CD4-positive, CD25-positive, alpha-beta regulatory T cell (primary cell): ENCODE measurements at regions not wholly inside any gene's neighbourhood (a gene's known extent, or its start where the extent isn't known, plus 50 kb on each side); places are given as distances from the start of the nearest gene placed in this dataset.

Source experiments
- ATAC-seq, 2 donors: fragments of 150-1000 bp; cut with Tn5 transposase; one replicate each; pipeline ENCODE4 v1.10.0; 2021; ENCODE audit warnings: low read depth in 2 of 2, moderate number of reproducible peaks in 2 of 2, moderate library complexity in 1 of 2
- DNase-seq, 3 donors: peaks; one replicate each; pipeline versions ENCODE4 v3.0.0 to v3.0.0-alpha.2; 2012 to 2022; ENCODE audit warnings: mixed read lengths in 1 of 3
- H3K27ac ChIP-seq: one replicate; pipeline ENCODE4 v1.7.0; 2013; ENCODE audit warnings: mild to moderate bottlenecking, low read length; ENCODE audit not compliant: insufficient read depth, poor library complexity, severe bottlenecking
- H3K27me3 ChIP-seq: one replicate; pipeline ENCODE4 v1.7.0; 2013; ENCODE audit warnings: low read length; ENCODE audit not compliant: control insufficient read depth, insufficient read depth
- H3K36me3 ChIP-seq: one replicate; pipeline ENCODE4 v1.7.0; 2013; ENCODE audit warnings: mild to moderate bottlenecking, low read length, moderate library complexity; ENCODE audit not compliant: control insufficient read depth, insufficient read depth
- H3K4me1 ChIP-seq: 2 replicates; pipeline ENCODE4 v1.7.0; 2013; ENCODE audit warnings: mild to moderate bottlenecking, low read length; ENCODE audit not compliant: insufficient read depth, control insufficient read depth, poor library complexity, severe bottlenecking
- H3K4me3 ChIP-seq: one replicate; pipeline ENCODE4 v1.7.0; 2013; ENCODE audit warnings: low read depth, mild to moderate bottlenecking, low read length, moderate library complexity
- H3K9me3 ChIP-seq, 2 experiments: 1 replicate in 1 of 2; 2 replicates in 1 of 2; pipeline ENCODE4 v1.7.0; 2013; ENCODE audit warnings: low read length in 2 of 2, mild to moderate bottlenecking in 1 of 2, moderate library complexity in 1 of 2; ENCODE audit not compliant: control insufficient read depth in 2 of 2
- H3K27ac Mint-ChIP-seq, 3 donors: one replicate each; pipeline ENCODE4 v1.8.0; 2020 to 2022; ENCODE audit warnings: mild to moderate bottlenecking in 3 of 3, mixed read lengths in 3 of 3, moderate library complexity in 2 of 3
- H3K27me3 Mint-ChIP-seq: one replicate; pipeline ENCODE4 v1.8.0; 2022; ENCODE audit warnings: mild to moderate bottlenecking, mixed read lengths
- H3K36me3 Mint-ChIP-seq: one replicate; pipeline ENCODE4 v1.8.0; 2020; ENCODE audit warnings: mixed read lengths
- H3K4me1 Mint-ChIP-seq, 4 donors: one replicate each; pipeline ENCODE4 v1.8.0; 2020 to 2022; ENCODE audit warnings: mixed read lengths in 4 of 4, mild to moderate bottlenecking in 1 of 4
- H3K4me3 Mint-ChIP-seq, 4 donors: one replicate each; pipeline ENCODE4 v1.8.0; 2020 to 2022; ENCODE audit warnings: mild to moderate bottlenecking in 4 of 4, mixed read lengths in 4 of 4, moderate library complexity in 3 of 4
- H3K9me3 Mint-ChIP-seq, 7 donors: one replicate each; pipeline ENCODE4 v1.8.0; 2020 to 2022; ENCODE audit warnings: mixed read lengths in 7 of 7, mild to moderate bottlenecking in 3 of 7, moderate library complexity in 2 of 7

- Mint-ChIP-seq H3K4me1 (no peaks in the 10 kb centered on the region), H3K27me3 (no peaks in the 10 kb centered on the region), H3K36me3 (no peaks in the 10 kb centered on the region), H3K27ac (no peak overlapping the region), H3K9me3 (peaks cover 0 to 7% (median 3%) of the 10 kb centered on the region in 7 donors), H3K4me3 (no peak overlapping the region)
- H3K27me3 ChIP-seq, result no peaks in the 10 kb centered on the region
- H3K36me3 ChIP-seq, result no peaks in the 10 kb centered on the region
- no peaks in the 10 kb centered on the region for H3K9me3 ChIP-seq
- H3K4me1 ChIP-seq, result no peaks in the 10 kb centered on the region
- ATAC-seq (no peak), DNase-seq (no peak)
- no peak overlapping the region for H3K4me3 ChIP-seq
- H3K27ac ChIP-seq, result no peak overlapping the region
Observed at GRCh38 chr1:57704811-57705210, 281.0 kb upstream of the DAB1 start.

- no peak overlapping the region for H3K27ac ChIP-seq
- no peaks in the 10 kb centered on the region for H3K4me1 ChIP-seq
- Mint-ChIP-seq H3K4me1 (no peaks in the 10 kb centered on the region), H3K36me3 (no peaks in the 10 kb centered on the region), H3K4me3 (no peak overlapping the region), H3K27me3 (no peaks in the 10 kb centered on the region), H3K9me3 (peaks cover 1 to 8% (median 2%) of the 10 kb centered on the region in 7 donors), H3K27ac (no peak overlapping the region)
- no peak overlapping the region for H3K4me3 ChIP-seq
- no peaks in the 10 kb centered on the region for H3K36me3 ChIP-seq
- DNase-seq, result no peak
- H3K9me3 ChIP-seq, result no peaks in the 10 kb centered on the region
- ATAC-seq, result no peak
- H3K27me3 ChIP-seq, result no peaks in the 10 kb centered on the region
Observed at GRCh38 chr1:57704231-57704630, 280.4 kb upstream of the DAB1 start.

- Histone ChIP-seq H3K27ac (no peak overlapping the region), H3K4me3 (no peak overlapping the region), H3K27me3 (no peaks in the 10 kb centered on the region), H3K36me3 (no peaks in the 10 kb centered on the region), H3K4me1 (no peaks in the 10 kb centered on the region), H3K9me3 (no peaks in the 10 kb centered on the region)
- H3K4me1 Mint-ChIP-seq, result no peaks in the 10 kb centered on the region
- no peak for ATAC-seq
- H3K36me3 Mint-ChIP-seq, result no peaks in the 10 kb centered on the region
- no peak overlapping the region for H3K27ac Mint-ChIP-seq
- H3K4me3 Mint-ChIP-seq, result no peak overlapping the region
- peaks cover 3 to 19% (median 10%) of the 10 kb centered on the region in 7 donors for H3K9me3 Mint-ChIP-seq
- no peaks in the 10 kb centered on the region for H3K27me3 Mint-ChIP-seq
- DNase-seq, result no peak
Observed at GRCh38 chr1:57696904-57697303, 273.0 kb upstream of the DAB1 start.

GRCh38 chr1:57696043-57696442 lies 272.2 kb upstream of the DAB1 start:
- Histone ChIP-seq H3K4me1 (no peaks in the 10 kb centered on the region), H3K4me3 (no peak overlapping the region), H3K9me3 (no peaks in the 10 kb centered on the region), H3K36me3 (no peaks in the 10 kb centered on the region), H3K27ac (no peak overlapping the region), H3K27me3 (no peaks in the 10 kb centered on the region)
- peaks cover 3 to 19% (median 8%) of the 10 kb centered on the region in 7 donors for H3K9me3 Mint-ChIP-seq
- H3K36me3 Mint-ChIP-seq, result no peaks in the 10 kb centered on the region
- H3K27me3 Mint-ChIP-seq, result no peaks in the 10 kb centered on the region
- no peak for ATAC-seq
- H3K4me1 Mint-ChIP-seq, result no peaks in the 10 kb centered on the region
- H3K27ac Mint-ChIP-seq, result no peak overlapping the region
- H3K4me3 Mint-ChIP-seq, result no peak overlapping the region
- no peak for DNase-seq

- no peak overlapping the region for H3K27ac Mint-ChIP-seq
- H3K9me3 Mint-ChIP-seq, result peaks cover 3 to 29% (median 13%) of the 10 kb centered on the region in 7 donors
- H3K27me3 Mint-ChIP-seq, result no peaks in the 10 kb centered on the region
- no peak overlapping the region for H3K4me3 ChIP-seq
- peaks cover 0 to 3% of the 10 kb centered on the region in 2 experiments for H3K9me3 ChIP-seq
- no peak overlapping the region for H3K4me3 Mint-ChIP-seq
- no peaks in the 10 kb centered on the region for H3K36me3 Mint-ChIP-seq
- H3K27ac ChIP-seq, result no peak overlapping the region
- no peaks in the 10 kb centered on the region for H3K36me3 ChIP-seq
- ATAC-seq (no peak), DNase-seq (no peak)
- H3K27me3 ChIP-seq, result no peaks in the 10 kb centered on the region
- H3K4me1 Mint-ChIP-seq, result no peaks in the 10 kb centered on the region
- H3K4me1 ChIP-seq, result no peaks in the 10 kb centered on the region
Observed at GRCh38 chr1:57686306-57686705, 262.4 kb upstream of the DAB1 start.

- peaks cover 2 to 21% (median 9%) of the 10 kb centered on the region in 7 donors for H3K9me3 Mint-ChIP-seq
Observed at GRCh38 chr1:57683037-57683942, 259.4 kb upstream of the DAB1 start.

GRCh38 chr1:57678138-57678537 lies 254.3 kb upstream of the DAB1 start:
- Mint-ChIP-seq H3K27me3 (no peaks in the 10 kb centered on the region), H3K27ac (no peak overlapping the region), H3K36me3 (no peaks in the 10 kb centered on the region), H3K4me1 (no peaks in the 10 kb centered on the region), H3K4me3 (no peak overlapping the region), H3K9me3 (peaks cover 0 to 5% (median 1%) of the 10 kb centered on the region in 7 donors)
- H3K9me3 ChIP-seq, result no peaks in the 10 kb centered on the region
- no peaks in the 10 kb centered on the region for H3K4me1 ChIP-seq
- ATAC-seq (no peak), DNase-seq (no peak)
- H3K27ac ChIP-seq, result no peak overlapping the region
- no peak overlapping the region for H3K4me3 ChIP-seq
- no peaks in the 10 kb centered on the region for H3K36me3 ChIP-seq
- H3K27me3 ChIP-seq, result no peaks in the 10 kb centered on the region

More at GRCh38 chr1:57683037-57683942, 259.4 kb upstream of the DAB1 start:
- no peak overlapping the region for H3K27ac ChIP-seq
- H3K4me1 Mint-ChIP-seq, result no peaks in the 10 kb centered on the region
- DNase-seq (no peak), ATAC-seq (no peak)
- H3K36me3 ChIP-seq, result no peaks in the 10 kb centered on the region
- no peaks in the 10 kb centered on the region for H3K27me3 Mint-ChIP-seq
- no peak overlapping the region for H3K4me3 ChIP-seq
- H3K9me3 ChIP-seq, result no peaks in the 10 kb centered on the region
- no peaks in the 10 kb centered on the region for H3K4me1 ChIP-seq
- no peak overlapping the region for H3K27ac Mint-ChIP-seq
- H3K36me3 Mint-ChIP-seq, result no peaks in the 10 kb centered on the region
- no peaks in the 10 kb centered on the region for H3K27me3 ChIP-seq
- no peak overlapping the region for H3K4me3 Mint-ChIP-seq

- Histone ChIP-seq H3K27me3 (no peaks in the 10 kb centered on the region), H3K27ac (no peak overlapping the region)
Observed at GRCh38 chr1:57675776-57676175, 251.9 kb upstream of the DAB1 start.

More at GRCh38 chr1:57675776-57676175, 251.9 kb upstream of the DAB1 start:
- Mint-ChIP-seq H3K27me3 (no peaks in the 10 kb centered on the region), H3K9me3 (peaks cover 0 to 8% (median 1%) of the 10 kb centered on the region in 7 donors), H3K4me3 (no peak overlapping the region), H3K4me1 (no peaks in the 10 kb centered on the region), H3K27ac (no peak overlapping the region), H3K36me3 (no peaks in the 10 kb centered on the region)
- no peak for DNase-seq
- H3K9me3 ChIP-seq, result no peaks in the 10 kb centered on the region
- no peak for ATAC-seq
- no peaks in the 10 kb centered on the region for H3K4me1 ChIP-seq
- H3K4me3 ChIP-seq, result no peak overlapping the region
- H3K36me3 ChIP-seq, result no peaks in the 10 kb centered on the region
